HL-60 (cell line): ENCODE measurements at regions not wholly inside any gene's neighbourhood (a gene's known extent, or its start where the extent isn't known, plus 50 kb on each side); places are given as distances from the start of the nearest gene placed in this dataset.

Source experiments
- DNase-seq, 2 experiments: peaks; one replicate each; pipeline ENCODE4 v3.0.0-alpha.2; 2010 to 2020; ENCODE audit warnings: low read depth in 1 of 2, low spot score in 1 of 2
- H3K27ac ChIP-seq: fragments of 250-450 bp; sonication (Bioruptor Pico); replicated peaks from 2 replicates; pipeline ENCODE4 v1.5.1; 2020; ENCODE audit warnings: mild to moderate bottlenecking, moderate library complexity
- H3K27me3 ChIP-seq: fragments of 250-450 bp; sonication (Bioruptor Pico); 2 replicates; pipeline ENCODE4 v1.5.1; 2021; ENCODE audit warnings: mild to moderate bottlenecking, moderate library complexity; ENCODE audit not compliant: insufficient read depth, poor library complexity, severe bottlenecking
- H3K4me3 ChIP-seq: replicated peaks from 2 replicates; pipeline ENCODE4 v1.5.1; 2011; ENCODE audit warnings: mild to moderate bottlenecking, control low read depth, low read length; ENCODE audit not compliant: insufficient read depth
- CTCF ChIP-seq: IDR thresholded peaks from one replicate; pipeline ENCODE4 v1.5.1; 2011; ENCODE audit warnings: low read length, control low read depth, inconsistent platforms; ENCODE audit not compliant: insufficient read depth
- GABPA ChIP-seq: IDR thresholded peaks from 2 replicates; pipeline ENCODE4 v1.6.1; 2012; ENCODE audit warnings: low read depth
- POLR2AphosphoS5 ChIP-seq: IDR thresholded peaks from 2 replicates; pipeline ENCODE4 v1.6.1; 2012; ENCODE audit warnings: low read depth
- REST ChIP-seq: IDR thresholded peaks from 2 replicates; pipeline ENCODE4 v1.6.1; 2012; ENCODE audit warnings: low read depth; ENCODE audit not compliant: insufficient replicate concordance
- SPI1 ChIP-seq: IDR thresholded peaks from 2 replicates; pipeline ENCODE4 v1.6.1; 2012; ENCODE audit warnings: low read depth, mild to moderate bottlenecking, borderline replicate concordance

- DNase-seq: no peak
- H3K27me3 ChIP-seq: no peaks in the 10 kb centered on the region
Measured at GRCh38 chr20:56949318-56949717, 317.1 kb downstream of the BMP7 start.

GRCh38 chr20:56952258-56953047, 314.0 kb downstream of the BMP7 start:
- DNase-seq: no peak
- Histone ChIP-seq H3K27me3 (peaks cover 3% of the 10 kb centered on the region), H3K27ac (no peak overlapping the region), H3K4me3 (no peak overlapping the region)
- TF ChIP-seq SPI1 (no peak), REST (no peak), POLR2AphosphoS5 (no peak), CTCF (no peak), GABPA (no peak)

More at GRCh38 chr20:56949318-56949717, 317.1 kb downstream of the BMP7 start:
- no peak overlapping the region for H3K27ac ChIP-seq
- H3K4me3 ChIP-seq: no peak overlapping the region
- no peak for TF ChIP-seq CTCF
- TF ChIP-seq GABPA: no peak
- no peak for TF ChIP-seq POLR2AphosphoS5
- TF ChIP-seq REST: no peak
- no peak for TF ChIP-seq SPI1

- no peak overlapping the region for H3K4me3 ChIP-seq
- DNase-seq: no peak
- TF ChIP-seq POLR2AphosphoS5 (no peak), CTCF (no peak)
- peaks cover 7% of the 10 kb centered on the region for H3K27me3 ChIP-seq
- no peak overlapping the region for H3K27ac ChIP-seq
Measured at GRCh38 chr20:56953048-56953586, 313.3 kb downstream of the BMP7 start.
